Right ventricle myocardium superior (tissue), 1 donor: ENCODE measurements at regions not wholly inside any gene's neighbourhood (a gene's known extent, or its start where the extent isn't known, plus 50 kb on each side); places are given as distances from the start of the nearest gene placed in this dataset.
A peak's percentile ranks its signal among the peaks of the same experiment; 100 is the strongest.
"Not testable (repeated sequence)": the region's sequence is repeated elsewhere in the genome, so short reads cannot be mapped to it uniquely, and the experiment has no call there.

Source experiments
- ATAC-seq: fragments of 200-7000 bp; cut with Tn5 transposase; one replicate; pipeline ENCODE4 v1.9.1; 2020; ENCODE audit warnings: mild to moderate bottlenecking; ENCODE audit not compliant: poor library complexity
- DNase-seq: peaks from one replicate; pipeline ENCODE4 v3.0.0-alpha.2; 2020
- intact Hi-C: fragments of 100-400 bp; cut with DNase I; formaldehyde crosslinking; loops from one replicate; pipeline ENCODE4 v1.11.2; 2022
- donor health status: DM: no; HTN: yes; CAD: no; lungs with severe emphysema.

DNA sequence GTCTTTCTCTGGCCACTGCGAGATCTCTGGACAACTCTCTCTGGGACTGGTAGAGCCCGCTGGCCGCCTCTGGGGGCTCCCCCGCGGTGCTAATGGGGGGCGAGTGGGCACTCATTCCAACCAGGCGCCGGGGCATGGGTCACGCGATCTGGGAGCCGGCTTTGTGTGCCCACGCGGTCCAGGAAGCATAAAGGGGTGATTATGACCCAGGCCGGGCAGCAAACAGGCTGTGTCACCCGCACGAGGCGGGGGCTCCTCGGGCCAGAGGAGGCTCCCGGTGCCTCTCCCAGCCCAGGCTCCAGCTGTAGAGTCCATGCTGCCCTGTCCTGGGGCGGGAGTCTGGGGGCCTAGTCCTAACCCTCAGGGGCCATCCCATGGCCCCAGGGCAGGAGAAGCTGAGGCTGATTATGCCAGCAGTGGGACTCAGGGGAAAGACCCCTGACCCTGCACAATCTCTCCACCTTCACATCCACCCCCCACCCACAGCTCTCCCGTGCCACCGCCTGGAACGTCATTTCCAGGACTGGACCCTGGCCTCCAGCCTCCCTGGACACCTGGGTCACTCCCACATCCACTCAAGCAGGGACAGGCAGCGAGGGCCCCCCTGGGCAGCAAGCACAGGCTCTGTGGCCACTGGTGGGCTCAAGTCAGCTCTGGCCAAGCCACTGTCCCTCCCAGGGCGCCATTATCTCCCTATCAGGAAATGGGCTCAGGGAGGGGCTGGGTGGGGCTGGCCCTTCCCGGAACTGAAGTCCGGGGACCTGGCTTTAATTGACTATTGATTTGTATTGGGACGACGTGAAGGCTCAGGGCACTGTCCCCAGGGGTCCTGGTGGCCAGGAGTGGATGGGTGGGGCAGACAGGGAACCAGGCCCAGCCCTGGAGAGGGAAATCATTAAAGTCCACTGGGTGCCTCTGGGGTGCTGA lies 50.0 kb downstream of the PTPRS start:
- ATAC-seq (no peak), DNase-seq (no peak)
- intact Hi-C loops = no loop called here

DNA sequence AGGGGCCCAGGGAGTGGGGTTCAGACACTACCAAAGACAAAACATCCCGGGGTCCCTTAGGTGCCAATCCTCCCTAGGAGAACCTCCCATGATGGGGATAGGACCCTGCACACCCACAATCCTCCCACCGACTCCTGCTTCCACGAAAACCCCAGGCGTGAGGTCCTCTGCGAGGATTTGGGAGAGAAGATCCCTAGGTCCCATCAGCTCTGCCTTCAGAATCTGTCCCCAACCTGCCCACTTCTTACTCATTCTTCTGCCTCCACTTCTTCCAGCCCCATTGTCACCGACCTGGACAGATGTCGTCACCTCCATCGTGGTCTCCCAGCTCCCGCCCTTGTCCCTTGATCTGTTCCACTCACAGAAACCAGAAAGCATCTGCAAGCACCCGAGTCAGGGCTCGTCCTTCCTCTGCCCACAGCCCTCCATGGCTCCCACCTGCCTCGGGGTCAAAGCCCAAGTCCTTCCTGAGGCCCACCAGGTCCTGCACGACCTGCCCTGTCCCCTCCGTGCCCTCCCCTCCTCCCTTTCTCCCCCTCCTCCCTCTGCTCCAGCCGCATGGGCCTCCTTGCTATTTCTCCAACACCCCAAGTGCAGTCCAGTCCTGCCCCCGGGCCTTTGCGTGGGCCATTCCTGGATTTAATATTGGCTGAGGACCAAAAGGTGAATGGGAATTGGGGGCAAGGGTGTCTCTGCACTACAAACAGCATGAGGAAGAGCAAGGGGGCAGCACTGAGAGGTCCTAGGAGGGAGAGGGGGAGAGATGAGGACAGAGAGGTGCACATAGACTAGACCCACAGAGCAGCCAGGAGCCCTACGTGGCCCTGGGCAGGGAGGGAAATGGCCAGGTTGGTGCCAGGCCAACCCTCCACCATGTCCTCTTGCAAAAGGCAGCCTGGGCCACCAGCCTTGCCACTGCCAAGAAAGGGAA lies 51.3 kb downstream of the PTPRS start:
- intact Hi-C loops = no loop called here
- no peak for DNase-seq
- no peak for ATAC-seq

DNA sequence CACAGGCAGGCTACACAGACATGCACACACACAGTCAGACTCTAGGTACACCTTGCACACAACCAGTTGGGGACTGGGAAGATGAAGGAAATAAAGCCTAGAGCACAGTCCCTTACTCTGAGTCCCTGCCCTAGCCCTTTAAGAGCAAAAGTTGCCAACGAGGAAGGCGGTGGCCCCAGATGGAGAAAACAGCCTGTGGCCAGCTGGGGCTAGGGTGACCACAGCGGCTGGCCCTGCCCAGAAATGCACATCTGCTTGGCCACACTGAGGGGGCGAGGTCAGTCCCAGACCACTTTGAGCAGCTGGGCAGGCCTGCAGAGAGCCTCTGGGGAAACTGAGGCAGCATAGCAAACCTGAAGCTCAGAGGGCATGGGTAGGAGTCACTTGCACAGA lies 52.3 kb downstream of the PTPRS start:
- ATAC-seq (peak; percentile 8), DNase-seq (peak; percentile 66)
- intact Hi-C loops = no loop called here

DNA sequence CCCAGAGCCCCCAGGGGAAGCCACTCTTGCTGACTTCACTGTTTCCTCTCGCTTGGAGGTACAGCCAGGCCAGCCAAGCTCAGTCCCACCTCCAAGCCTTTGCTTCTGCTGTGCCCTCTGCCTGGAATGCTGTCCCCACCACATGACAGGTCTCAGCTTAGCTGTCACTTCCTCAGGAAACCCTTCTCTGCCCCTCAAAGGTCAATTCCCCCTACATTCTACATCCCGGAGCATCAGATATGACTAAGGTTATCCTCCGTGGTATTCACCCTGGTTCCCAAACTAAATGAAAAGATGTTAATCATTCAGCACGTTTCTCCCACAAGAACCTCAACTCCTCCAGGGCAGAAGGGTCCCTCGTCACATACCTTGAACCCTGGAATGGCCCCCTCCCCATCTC lies 53.5 kb downstream of the PTPRS start:
- intact Hi-C loops = no loop called here
- no peak for DNase-seq

DNA sequence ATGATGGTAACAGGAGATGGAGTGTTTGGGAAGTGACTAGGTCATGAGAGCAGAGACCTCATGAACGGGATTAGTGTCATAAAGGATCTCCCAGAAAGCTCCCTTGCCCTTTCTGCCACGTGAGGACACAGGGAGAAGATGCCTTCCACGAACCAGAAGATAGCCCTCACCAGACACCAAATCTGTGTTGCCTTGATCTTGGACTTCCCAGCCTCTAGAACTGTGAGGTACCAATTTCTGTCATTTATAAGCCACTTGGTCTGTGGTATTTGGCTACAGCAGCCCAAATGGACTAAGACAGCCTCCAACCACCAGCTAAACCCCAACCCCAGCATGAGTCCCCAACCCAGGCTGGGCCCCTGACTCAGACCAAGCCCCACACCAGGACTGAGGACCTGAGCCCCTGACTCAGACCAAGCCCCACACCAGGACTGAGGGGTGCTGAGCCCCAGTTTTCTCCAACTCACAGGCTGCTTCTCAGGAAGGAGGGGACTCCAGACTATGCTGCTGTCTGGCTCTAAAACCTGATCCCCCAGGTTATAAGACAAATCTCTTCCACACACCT lies 54.1 kb downstream of the PTPRS start:
- DNase-seq (no peak), ATAC-seq (no peak)
- intact Hi-C loops = no loop called here

More for the DNA sequence above, 53.5 kb downstream of the PTPRS start:
- no peak for ATAC-seq

DNA sequence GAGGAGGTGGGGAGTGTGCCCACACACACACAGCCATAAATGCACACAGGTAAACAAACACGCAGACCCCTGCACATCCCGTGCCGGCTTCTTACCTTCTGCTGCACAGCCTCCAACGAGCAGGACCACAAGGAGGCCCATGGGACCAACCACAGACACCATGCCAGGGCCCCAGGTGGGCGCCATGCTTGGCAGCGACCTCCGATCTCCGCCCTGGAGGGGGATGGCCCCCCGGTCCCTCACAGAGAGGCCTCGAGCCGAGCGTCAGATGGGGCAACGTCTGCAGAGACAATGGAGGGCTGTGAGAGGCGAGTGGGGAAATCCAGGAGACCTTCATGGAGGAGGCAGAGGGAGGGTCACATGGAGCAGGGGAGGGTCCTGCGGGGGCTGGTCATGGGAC lies 54.7 kb downstream of the PTPRS start:
- DNase-seq (no peak), ATAC-seq (no peak)
- intact Hi-C loops = no loop called here

DNA sequence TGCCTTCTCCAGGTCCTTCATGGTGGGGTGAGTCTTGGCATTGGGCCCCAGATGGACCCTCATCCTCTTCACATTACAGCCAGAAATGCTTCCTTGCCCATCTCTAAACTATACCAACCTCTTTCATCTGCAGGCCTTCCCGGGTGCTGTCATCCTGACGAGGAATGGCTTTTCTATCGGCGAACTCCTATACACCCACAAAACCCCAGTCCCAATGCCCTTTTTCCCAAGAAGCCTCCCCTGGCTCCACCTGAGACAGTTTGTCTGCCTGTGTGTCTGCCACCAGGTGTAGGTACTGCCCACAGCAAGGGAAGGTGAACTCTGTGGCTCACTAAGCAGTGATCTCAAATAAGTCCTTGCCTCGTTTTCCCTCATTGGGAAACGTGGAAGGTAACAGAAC lies 55.3 kb downstream of the PTPRS start:
- no peak for ATAC-seq
- intact Hi-C loops = no loop called here
- DNase-seq = no peak

DNA sequence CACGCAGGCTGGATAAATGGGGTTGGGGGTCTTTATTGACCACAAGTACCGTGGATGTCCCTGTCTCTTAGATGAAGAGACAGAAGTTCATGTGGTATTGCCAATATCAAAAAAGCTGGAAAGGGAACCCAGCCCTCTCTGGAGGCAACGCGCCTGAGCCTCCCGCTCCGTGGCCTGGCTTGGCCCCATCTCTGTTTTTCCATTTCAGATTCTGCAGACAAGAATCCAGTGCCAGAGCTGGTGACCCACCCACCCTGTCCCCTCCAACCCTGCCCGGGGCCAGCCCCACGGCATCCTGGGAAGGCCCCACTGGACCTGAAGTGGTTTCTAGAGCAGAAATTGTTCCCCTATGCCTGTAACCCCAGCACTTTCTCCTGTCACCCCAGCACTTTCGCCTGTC lies 57.7 kb downstream of the PTPRS start:
- ATAC-seq = peak; percentile 71
- peak; percentile 76 for DNase-seq
- intact Hi-C loops = no loop called here

DNA sequence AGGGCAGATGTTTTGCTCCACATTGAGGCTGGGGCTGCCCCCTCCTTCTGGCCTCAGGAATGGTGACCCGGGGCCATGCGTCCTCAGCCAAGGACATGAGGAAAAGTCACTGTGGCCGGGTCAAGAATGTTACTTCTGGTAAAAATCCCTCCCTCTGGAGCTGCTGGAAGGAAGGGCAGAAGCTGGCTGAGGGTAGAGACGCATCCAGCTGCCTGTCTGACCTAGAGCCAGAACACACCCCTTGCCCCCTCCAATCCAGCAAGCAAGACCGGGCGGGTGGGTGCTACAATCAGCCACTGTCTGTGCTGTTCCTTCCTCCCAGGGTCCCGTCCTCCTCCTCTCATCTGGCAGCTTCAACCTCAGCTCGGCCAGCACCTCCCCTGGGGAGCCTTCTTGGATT lies 59.0 kb downstream of the PTPRS start:
- peak; percentile 89 for DNase-seq
- intact Hi-C loops = no loop called here
- ATAC-seq = peak; percentile 89

DNA sequence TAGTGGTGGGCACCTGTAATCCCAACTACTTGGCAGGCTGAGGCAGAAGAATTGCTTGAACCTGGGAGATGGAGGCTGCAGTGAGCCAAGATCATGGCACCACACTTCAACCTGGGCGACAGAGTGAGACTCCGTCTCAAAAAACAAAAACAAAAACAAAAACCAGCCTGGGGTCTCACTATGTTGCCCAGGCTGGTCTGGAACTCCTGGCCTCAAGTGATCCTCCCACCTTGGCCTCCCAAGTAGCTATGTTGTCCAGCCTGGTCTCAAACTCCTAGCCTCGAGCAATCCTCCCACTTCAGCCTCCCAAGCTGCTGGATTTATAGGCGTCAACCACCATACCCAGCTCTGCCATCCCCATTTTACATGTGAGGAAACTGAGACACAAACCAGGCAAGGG lies 64.9 kb downstream of the PTPRS start:
- ATAC-seq, DNase-seq, intact Hi-C loops: not testable (repeated sequence)

DNA sequence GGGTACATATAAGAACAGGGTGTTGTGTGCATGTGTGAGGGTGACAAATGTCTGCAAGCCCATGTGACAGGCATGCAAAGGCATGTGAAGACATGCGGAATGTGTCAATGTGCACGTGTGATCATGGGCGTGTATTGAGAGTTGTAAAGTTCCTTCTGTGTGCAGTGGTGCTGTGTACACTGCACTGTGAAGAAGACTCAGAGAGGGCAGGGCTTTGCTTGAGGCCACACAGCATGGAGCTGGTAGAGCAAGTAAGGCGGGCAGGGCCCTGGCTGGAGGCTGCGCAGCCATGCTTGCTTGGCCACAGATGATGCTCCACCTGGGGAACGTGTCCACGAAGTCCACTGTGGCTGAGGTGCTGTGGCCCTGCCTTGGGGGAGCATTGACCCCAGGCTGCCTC lies 66.8 kb downstream of the PTPRS start:
- no peak for DNase-seq
- intact Hi-C loops = no loop called here
- ATAC-seq = no peak

DNA sequence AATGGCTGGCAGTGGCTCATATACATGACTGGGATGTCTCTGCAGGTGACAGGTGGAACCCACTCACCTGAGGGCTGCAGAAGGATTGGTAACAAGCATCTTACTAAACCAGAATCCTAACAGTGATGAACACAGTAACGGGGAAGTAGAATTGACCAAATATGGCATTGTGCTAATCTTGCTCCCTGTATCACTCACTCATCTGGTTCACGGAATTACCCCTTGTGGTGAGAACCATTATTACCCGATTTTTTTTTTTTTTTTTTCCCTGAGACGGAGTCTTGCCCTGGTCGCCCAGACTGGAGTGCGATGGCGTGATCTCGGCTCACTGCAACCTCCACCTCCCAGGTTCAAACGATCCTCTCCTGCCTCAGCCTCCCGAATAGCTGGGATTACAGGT lies 69.5 kb downstream of the PTPRS start:
- DNase-seq (no peak), ATAC-seq (no peak)
- intact Hi-C loops = no loop called here

DNA sequence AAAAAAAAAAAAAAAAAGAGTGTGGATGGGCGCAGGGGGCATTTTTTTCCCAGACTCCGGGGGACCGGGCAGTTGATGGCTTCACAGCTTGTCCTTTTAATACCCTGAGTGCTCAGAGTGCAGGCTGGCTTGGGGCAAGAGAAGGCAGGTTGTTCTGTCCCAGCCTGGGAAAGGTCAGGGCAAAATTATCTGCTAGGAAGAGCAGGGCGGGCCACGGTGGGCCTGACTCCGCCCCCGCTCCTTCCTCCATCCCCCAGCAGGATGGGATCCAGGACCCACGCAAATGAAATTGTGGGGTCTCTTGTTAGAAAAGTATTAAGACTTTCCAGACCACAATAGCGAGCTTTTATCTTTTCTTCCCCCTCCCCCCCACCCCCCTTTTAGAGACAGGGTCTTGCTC lies 70.7 kb downstream of the PTPRS start:
- ATAC-seq (no peak), DNase-seq (no peak)
- intact Hi-C loops = no loop called here

DNA sequence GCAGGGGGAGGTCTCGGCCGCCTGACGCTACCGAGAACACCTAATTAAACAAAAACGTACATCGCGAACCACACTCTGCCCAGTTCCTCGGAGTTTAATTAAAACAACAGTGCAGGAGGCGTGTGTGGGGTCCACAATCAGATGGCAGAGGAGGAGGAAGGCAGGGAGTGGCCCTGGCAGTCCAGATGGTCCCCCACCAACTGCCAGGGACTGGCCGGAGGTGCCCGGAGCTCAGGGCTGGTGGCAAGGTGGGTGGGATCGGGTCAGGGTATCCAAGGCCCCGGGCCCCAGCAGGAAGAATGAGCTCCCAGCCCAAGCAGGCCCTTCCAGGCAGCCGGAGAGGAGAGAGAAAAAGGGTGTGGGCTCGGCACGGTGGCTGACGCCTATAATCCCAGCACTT lies 71.3 kb downstream of the PTPRS start:
- DNase-seq (peak; percentile 6), ATAC-seq (no peak)
- intact Hi-C loops = no loop called here

DNA sequence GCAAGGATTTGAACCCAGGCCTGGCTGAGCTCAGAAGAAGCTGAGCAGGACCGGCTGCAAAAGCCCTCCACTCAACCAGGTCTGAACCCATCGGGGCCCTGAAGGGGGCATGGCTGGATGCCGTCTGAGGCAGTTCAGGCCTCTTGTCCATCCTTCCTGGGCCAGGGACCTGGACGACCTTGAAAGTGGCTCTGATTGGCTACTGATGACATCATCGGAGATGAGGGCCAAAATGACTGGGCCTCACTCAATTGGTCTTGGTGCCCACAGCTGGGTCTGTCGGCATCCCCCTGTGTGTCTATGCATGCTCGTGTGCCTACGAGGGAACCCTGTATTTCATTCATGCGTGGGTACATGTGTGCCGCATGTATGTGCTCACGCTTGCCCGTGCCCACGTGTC lies 71.8 kb downstream of the PTPRS start:
- DNase-seq (peak; percentile 29), ATAC-seq (no peak)
- intact Hi-C loops = no loop called here

DNA sequence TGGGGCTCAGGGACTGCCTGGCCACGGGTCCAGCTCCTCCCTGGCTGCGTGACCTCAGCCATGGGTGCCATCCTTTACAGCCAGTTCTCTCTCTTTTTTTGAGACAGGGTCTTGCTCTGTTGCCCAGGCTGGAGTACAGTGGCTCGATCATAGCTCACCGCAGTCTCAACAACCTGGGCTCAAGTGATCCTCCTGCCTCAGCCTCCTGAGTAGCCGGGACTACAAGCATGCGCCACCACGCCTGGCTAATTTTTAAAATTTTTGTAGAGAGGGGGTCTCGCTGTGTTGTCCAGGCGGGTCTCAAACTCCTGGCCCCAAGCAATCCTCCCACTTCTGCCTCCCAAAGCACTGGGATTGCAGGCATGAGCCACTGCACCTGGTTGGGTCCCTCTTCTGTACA lies 75.4 kb downstream of the PTPRS start:
- intact Hi-C loops = no loop called here
- DNase-seq (no peak), ATAC-seq (no peak)

DNA sequence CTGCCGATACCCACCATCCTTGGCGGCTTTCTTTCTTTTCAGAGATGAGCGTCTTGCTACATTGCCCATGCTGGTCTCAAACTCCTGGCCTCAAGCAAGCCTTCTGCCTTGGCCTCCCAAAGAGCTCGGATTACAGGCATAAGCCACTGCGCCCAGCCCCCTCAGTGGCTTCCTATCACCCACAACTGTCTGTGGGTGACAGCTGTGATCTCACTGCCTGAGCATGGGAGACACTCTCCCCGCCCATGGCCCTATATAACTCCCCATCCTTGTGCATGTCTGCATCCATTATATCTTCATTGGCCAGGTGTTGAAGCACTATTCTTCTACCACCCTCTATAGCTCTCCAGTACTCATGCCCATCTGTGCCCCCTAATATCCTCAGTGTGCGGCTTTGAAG lies 76.2 kb downstream of the PTPRS start:
- peak; percentile 8 for DNase-seq
- no peak for ATAC-seq
- intact Hi-C loops = no loop called here

DNA sequence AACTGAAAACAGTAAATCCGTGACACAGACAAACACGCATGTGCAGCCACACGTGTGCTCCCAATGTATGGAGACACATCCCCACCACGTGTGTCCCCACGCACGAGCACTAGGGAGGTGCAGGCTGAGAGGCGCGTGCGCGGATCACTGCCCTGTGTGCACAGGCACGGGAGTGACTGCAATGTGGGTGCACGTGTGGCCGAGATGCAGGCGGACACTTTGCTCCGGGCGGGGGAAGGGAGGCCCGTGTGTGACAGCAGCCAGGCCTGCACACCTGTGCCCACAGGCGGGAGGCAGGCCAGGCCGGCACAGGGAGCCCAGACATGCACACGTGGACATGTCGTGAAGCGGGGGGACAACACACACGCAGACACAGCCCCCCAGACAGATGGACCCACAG lies 77.0 kb downstream of the PTPRS start:
- intact Hi-C loops = no loop called here
- DNase-seq (peak; percentile 34), ATAC-seq (no peak)

DNA sequence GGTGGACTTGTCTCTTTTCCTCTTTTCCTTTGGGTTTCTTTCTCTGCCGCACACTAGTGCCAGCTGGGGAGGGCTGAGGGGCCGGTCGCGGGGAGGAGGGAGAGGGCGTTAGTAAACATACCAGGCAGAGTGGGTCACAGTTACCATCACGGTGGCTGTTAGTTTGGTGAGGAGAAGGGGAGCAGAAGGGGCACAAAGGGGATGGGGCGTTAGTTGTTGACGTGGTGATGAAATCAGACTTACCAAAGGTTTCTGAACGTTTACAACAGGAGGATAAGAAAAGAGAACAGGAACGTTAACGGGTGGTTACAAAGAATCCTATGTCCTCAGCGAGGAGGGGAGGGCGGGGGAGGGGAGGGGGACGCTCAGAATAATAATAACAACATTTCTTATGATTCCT lies 77.9 kb downstream of the PTPRS start:
- DNase-seq = peak; percentile 24
- no peak for ATAC-seq
- intact Hi-C loops = no loop called here
